ENCODE measurements at regions not wholly inside any gene's neighbourhood (a gene's known extent, or its start where the extent isn't known, plus 50 kb on each side); places are given as distances from the start of the nearest gene placed in this dataset.

GRCh38 chr14:28294834-28295440 is 471.6 kb upstream of the FOXG1 start:
- H2AFZ ChIP-seq (ENCODE audit: low read depth, low read length): no peak overlapping the region

GRCh38 chr14:28297559-28297958 is 469.0 kb upstream of the FOXG1 start:
- H3K9me2 ChIP-seq (ENCODE audit: insufficient read depth, low read length): no peaks in the 10 kb centered on the region
- H4K20me1 ChIP-seq (ENCODE audit: insufficient read depth): no peaks in the 10 kb centered on the region
- H3K9me3 ChIP-seq (ENCODE audit: low read length): no peaks in the 10 kb centered on the region
- H2AFZ ChIP-seq (ENCODE audit: low read depth, low read length): no peak overlapping the region
- H3K9ac ChIP-seq (ENCODE audit: low read length): no peak overlapping the region
- H3K27me3 ChIP-seq (ENCODE audit: insufficient read depth, low read depth, low read length): no peaks in the 10 kb centered on the region
- TF ChIP-seq TAF1 (IDR thresholded peaks at IDR 0.05; ENCODE audit: low read depth) (no peak), MXI1 (conservative IDR thresholded peaks at IDR 0.05; ENCODE audit: poor library complexity, severe bottlenecking) (no peak), POLR2AphosphoS5 (IDR thresholded peaks at IDR 0.05) (no peak), RAD21 (conservative IDR thresholded peaks at IDR 0.05) (no peak), EP300 (conservative IDR thresholded peaks at IDR 0.05; ENCODE audit: poor library complexity, severe bottlenecking) (no peak), CTCF (IDR thresholded peaks at IDR 0.05; ENCODE audit: poor library complexity, severe bottlenecking) (no peak)
- no peaks in the 10 kb centered on the region for H3K36me3 ChIP-seq (ENCODE audit: insufficient read depth, low read length)
- no peak overlapping the region for H3K27ac ChIP-seq (ENCODE audit: low read length)
- no peaks in the 10 kb centered on the region for H3F3A ChIP-seq (ENCODE audit: insufficient read depth, low read length, poor library complexity, severe bottlenecking)
- no peak overlapping the region for H3K4me3 ChIP-seq (ENCODE audit: low read length)
- no peak overlapping the region for H3K4me2 ChIP-seq (ENCODE audit: low read length)
- no peaks in the 10 kb centered on the region for H3K79me2 ChIP-seq (replicated peaks; ENCODE audit: insufficient read depth, low read length)

More at GRCh38 chr14:28294834-28295440, 471.6 kb upstream of the FOXG1 start:
- Histone ChIP-seq H3F3A (ENCODE audit: insufficient read depth, low read length, poor library complexity, severe bottlenecking) (no peaks in the 10 kb centered on the region), H3K9me3 (ENCODE audit: low read length) (no peaks in the 10 kb centered on the region), H3K4me2 (ENCODE audit: low read length) (no peak overlapping the region), H4K20me1 (ENCODE audit: insufficient read depth) (no peaks in the 10 kb centered on the region), H3K9ac (ENCODE audit: low read length) (no peak overlapping the region), H3K79me2 (replicated peaks; ENCODE audit: insufficient read depth, low read length) (no peaks in the 10 kb centered on the region), H3K9me2 (ENCODE audit: insufficient read depth, low read length) (no peaks in the 10 kb centered on the region), H3K27me3 (ENCODE audit: insufficient read depth, low read depth, low read length) (no peaks in the 10 kb centered on the region), H3K36me3 (ENCODE audit: insufficient read depth, low read length) (no peaks in the 10 kb centered on the region), H3K27ac (ENCODE audit: low read length) (no peak overlapping the region), H3K4me3 (ENCODE audit: low read length) (no peak overlapping the region)
- TF ChIP-seq CTCF (IDR thresholded peaks at IDR 0.05; ENCODE audit: poor library complexity, severe bottlenecking) (no peak), REST (IDR thresholded peaks at IDR 0.05; ENCODE audit: borderline replicate concordance) (no peak), TAF1 (IDR thresholded peaks at IDR 0.05; ENCODE audit: low read depth) (no peak), MXI1 (conservative IDR thresholded peaks at IDR 0.05; ENCODE audit: poor library complexity, severe bottlenecking) (no peak), EZH2 (IDR thresholded peaks at IDR 0.05; ENCODE audit: borderline replicate concordance, insufficient read depth, low read length, poor library complexity, severe bottlenecking) (no peak), SMC3 (conservative IDR thresholded peaks at IDR 0.05; ENCODE audit: poor library complexity) (no peak), RAD21 (conservative IDR thresholded peaks at IDR 0.05) (no peak), EP300 (conservative IDR thresholded peaks at IDR 0.05; ENCODE audit: poor library complexity, severe bottlenecking) (no peak), POLR2AphosphoS5 (IDR thresholded peaks at IDR 0.05) (no peak)
